T47D (cell line): ENCODE measurements at regions not wholly inside any gene's neighbourhood (a gene's known extent, or its start where the extent isn't known, plus 50 kb on each side); places are given as distances from the start of the nearest gene placed in this dataset.
"Not testable (repeated sequence)": the region's sequence is repeated elsewhere in the genome, so short reads cannot be mapped to it uniquely, and the experiment has no call there.

ENCODE experiments used
- DNase-seq, 2 experiments: peaks; one replicate each; pipeline versions ENCODE4 v3.0.0 to v3.0.0-alpha.2; 2011 to 2012; ENCODE audit warnings: low read depth in 1 of 2, low spot score in 1 of 2
- JUND ChIP-seq: IDR thresholded peaks from 2 replicates; pipeline ENCODE4 v1.6.1; 2012; ENCODE audit warnings: low read depth
- in situ Hi-C: cut with HindIII; loops from 2 replicates; pipeline ENCODE4 v1.10.0; 2016; ENCODE audit warnings: low sequenced_read_pairs, low pct_unique_long_range_greater_than_20kb

GRCh38 chr16:50497592-50497991 lies 50.6 kb upstream of the NKD1 start:
- no peak for DNase-seq
- in situ Hi-C loops: no loop called here
- TF ChIP-seq JUND: no peak

- TF ChIP-seq JUND: no peak
- no peak for DNase-seq
- in situ Hi-C loops: no loop called here
Observed at GRCh38 chr16:50496990-50497389, 51.2 kb upstream of the NKD1 start.

GRCh38 chr16:50495673-50496072 lies 52.5 kb upstream of the NKD1 start:
- no peak for TF ChIP-seq JUND
- in situ Hi-C loops: no loop called here
- no peak for DNase-seq

DNA sequence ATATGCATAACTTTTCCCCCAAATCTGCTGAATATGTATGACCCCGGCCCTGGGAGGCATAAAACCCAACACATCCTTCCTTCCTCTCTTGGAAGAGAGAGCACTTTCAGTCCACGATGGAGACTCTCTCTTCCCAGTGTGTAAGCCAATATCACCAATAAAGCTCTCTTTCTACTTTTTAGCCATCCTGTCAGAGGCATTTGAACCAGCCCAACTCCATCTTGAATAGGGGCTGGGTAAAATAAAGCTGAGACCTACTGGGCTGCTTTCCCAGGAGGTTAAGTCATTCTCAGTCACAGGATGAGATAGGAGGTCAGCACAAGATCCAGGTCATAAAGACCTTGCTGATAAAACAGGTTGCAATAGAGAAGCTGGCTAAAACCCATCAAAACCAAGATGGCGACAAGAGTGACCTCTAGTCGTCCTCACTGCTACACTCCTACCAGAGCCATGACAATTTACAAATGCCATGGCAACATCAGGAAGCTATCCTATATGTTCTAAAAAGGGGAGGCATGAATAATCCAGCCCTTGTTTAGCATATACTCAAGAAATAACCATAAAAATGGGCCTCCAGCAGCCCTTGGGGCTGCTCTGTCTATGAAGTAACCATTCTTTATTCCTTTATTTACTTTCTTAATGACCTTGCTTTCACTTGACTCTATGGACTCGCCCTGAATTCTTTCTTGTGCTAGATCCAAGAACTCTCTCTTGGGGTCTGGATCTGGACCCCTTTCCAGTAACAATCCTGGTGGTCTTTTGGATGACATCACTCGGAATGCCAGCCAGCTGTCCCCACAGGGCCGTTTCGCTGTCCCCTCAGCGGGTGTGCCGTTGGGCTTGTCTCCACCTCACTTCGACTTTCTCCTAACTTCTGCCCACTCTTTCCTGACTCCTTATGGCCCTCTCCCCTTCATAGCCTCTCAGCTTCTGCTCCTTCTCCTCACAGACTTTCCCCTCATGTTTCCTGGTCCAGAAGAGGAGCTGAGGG lies 53.4 kb upstream of the NKD1 start:
- in situ Hi-C loops: no loop called here
- TF ChIP-seq JUND: no peak
- no peak for DNase-seq

DNA sequence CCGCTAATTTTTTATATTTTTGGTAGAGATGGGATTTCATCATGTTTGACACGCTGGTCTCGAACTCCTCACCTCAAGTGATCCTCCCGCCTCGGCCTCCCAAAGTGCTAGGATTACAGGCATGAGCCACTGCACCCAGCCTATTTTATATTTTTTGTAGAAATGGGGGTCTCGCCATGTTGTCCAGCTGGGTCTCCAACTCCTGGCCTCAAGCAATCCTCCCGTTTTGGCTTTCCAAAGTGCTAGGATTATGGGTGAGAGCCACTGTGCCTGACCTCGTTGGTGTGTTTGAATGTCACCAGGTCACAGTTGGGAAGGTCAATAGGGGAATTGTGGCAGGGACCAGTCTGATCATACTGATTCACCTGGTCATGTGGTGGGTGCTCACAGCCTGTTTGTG lies 56.7 kb upstream of the NKD1 start:
- no peak for DNase-seq
- in situ Hi-C loops: no loop called here
- no peak for TF ChIP-seq JUND

DNA sequence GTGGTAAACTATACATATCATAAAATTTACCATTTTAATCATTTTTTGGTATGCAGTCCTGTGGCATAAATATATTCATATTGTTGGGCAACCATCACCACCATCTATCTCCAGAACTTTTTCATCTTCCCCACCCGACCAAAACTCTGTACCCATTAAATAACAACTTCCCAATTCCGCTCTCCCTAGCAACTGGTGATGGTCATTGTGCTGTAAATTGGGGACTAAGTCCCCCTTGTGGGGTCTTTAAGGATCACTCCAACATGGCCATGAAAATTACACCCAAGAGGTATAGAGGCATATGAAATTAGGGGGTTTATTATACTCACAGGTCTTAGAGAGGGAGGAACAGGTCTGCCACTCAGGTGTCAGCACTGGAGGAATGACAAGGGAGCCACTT lies 57.4 kb upstream of the NKD1 start:
- in situ Hi-C loops: no loop called here
- TF ChIP-seq JUND: no peak
- DNase-seq: no peak

DNA sequence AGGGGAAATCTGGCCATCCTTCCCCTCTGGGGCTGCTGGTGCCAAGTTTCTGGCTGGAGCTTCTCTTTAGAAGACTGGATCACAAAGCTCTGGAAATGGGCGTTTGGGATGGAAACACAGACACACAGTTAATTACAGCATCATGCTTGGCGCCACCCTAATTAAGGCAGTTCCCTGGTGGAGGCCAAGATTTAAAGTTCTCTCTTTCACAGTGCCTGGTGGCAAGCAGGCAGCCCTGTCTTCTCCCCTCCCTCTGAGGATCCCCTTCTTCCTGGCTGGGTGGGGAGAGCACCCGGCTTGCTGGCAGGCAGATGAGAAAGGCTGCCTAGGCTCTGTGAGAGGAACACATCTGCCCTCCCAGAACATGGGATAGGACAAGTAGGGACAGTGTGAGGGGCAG lies 59.0 kb upstream of the NKD1 start:
- no peak for TF ChIP-seq JUND
- in situ Hi-C loops: no loop called here
- no peak for DNase-seq

- in situ Hi-C loops: no loop called here
- TF ChIP-seq JUND: no peak
- no peak for DNase-seq
Observed at GRCh38 chr16:50487528-50487927, 60.7 kb upstream of the NKD1 start.

- in situ Hi-C loops, DNase-seq: not testable (repeated sequence)
Observed at GRCh38 chr16:50486162-50486561, 62.0 kb upstream of the NKD1 start.

GRCh38 chr16:50485232-50485631 lies 63.0 kb upstream of the NKD1 start:
- no peak for TF ChIP-seq JUND
- in situ Hi-C loops: no loop called here
- no peak for DNase-seq

DNA sequence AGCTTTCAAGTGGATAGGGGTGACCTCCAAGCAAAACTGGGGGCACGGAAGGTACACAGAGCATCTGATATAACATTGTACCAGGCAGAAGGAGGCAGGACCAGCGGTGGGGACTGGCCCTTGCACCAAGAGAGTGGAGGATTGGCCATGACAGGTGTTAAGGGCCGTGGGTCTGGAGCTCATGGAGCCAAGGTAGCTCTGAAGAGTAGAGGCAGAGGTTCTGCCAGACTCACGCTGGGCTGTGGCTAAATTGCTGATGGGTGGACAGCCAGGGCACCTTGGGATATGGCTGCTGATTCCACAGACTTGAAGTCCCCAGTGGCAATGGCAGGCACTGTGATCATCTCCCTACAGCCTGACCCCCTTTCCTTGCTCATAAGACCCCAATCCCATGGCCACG lies 65.9 kb upstream of the NKD1 start:
- TF ChIP-seq JUND: no peak
- no peak for DNase-seq
- in situ Hi-C loops: no loop called here

DNA sequence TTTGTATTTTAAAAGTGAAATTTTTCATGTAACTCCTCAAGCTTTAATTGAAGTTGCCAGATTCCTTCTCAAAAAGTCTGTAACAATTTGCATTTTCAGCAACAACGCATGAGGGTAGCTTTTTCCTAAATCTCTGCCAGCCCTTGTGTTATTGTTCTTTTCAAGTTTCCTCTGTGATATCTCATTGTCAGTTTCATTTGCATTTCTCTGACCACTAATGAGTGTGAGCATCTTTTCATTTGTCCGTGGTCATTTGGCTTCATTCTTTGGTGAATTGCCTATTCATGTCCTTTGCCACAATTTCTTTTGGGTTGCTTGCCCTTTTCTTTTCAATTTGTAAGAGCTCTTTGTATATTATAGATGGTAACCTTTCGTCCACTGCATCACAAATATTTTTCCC lies 68.0 kb upstream of the NKD1 start:
- in situ Hi-C loops: no loop called here
- no peak for TF ChIP-seq JUND
- DNase-seq: no peak

GRCh38 chr16:50479771-50480170 lies 68.4 kb upstream of the NKD1 start:
- TF ChIP-seq JUND: no peak

DNA sequence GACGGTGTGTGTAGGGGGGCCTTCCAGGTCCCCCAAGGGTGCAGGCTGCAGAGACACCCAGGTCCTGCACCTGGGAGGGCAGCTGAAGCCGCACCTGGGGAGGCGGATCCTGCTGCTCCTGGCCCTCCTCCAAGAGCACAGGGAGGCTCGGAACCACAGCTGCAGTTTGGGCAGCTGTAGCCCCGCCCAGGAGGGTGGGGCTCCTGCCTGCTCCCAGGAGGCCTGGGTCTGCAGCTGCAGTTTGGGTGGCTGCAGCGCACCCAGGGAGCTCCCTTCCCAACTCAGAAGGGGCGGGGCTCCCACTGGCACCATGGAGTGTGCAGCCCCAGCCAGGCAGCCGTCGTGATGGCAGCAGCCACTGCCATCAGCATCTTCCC lies 69.4 kb upstream of the NKD1 start:
- TF ChIP-seq JUND: no peak
- in situ Hi-C loops: no loop called here
- DNase-seq: peak in 1 of 2 experiments; percentile 13

More at GRCh38 chr16:50479771-50480170, 68.4 kb upstream of the NKD1 start:
- in situ Hi-C loops: no loop called here
- no peak for DNase-seq
